ENCODE measurements at regions not wholly inside any gene's neighbourhood (a gene's known extent, or its start where the extent isn't known, plus 50 kb on each side); places are given as distances from the start of the nearest gene placed in this dataset.

DNA sequence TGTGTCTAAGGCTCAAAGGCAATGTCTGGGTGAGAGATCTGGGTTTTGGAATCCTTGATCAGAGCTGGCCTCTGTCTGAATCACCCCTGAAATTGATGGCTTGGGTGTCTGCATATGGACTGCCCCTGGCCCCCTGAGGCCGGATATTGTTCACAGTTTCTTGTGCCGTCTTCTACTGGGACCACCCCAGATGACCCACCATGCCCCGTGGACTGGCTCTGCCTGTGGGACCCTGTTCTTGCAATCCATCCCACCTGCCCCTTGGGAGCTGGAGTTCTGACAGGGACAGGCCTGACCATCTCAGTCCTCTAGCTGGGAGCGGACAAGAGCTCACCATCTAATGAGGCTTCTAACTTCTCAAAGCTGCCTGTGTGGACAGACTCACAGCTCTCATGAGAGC lies 119.9 kb downstream of the FAM43A start:
- Histone ChIP-seq H3K9me2 (replicated peaks; ENCODE audit: low read depth, low read length) (no peaks in the 10 kb centered on the region), H4K20me1 (ENCODE audit: insufficient read depth, low read length, poor library complexity, severe bottlenecking) (no peaks in the 10 kb centered on the region), H3K4me1 (ENCODE audit: insufficient read depth, low read length, poor library complexity, severe bottlenecking) (peaks cover 1% of the 10 kb centered on the region), H3F3A (ENCODE audit: low read depth) (no peaks in the 10 kb centered on the region), H3K9ac (ENCODE audit: low read depth, low read length, poor library complexity, severe bottlenecking) (no peak overlapping the region), H3K27me3 (ENCODE audit: insufficient read depth, low read length, poor library complexity, severe bottlenecking) (no peaks in the 10 kb centered on the region), H3K36me3 (ENCODE audit: insufficient read depth, low read length) (no peaks in the 10 kb centered on the region), H2AFZ (ENCODE audit: low read length) (no peak overlapping the region), H3K4me2 (ENCODE audit: low read depth, low read length, poor library complexity, severe bottlenecking) (no peak overlapping the region), H3K79me2 (ENCODE audit: insufficient read depth, low read length) (no peaks in the 10 kb centered on the region), H3K4me3 (ENCODE audit: low read length, poor library complexity, severe bottlenecking) (no peak overlapping the region), H3K9me3 (ENCODE audit: insufficient read depth, low read depth, low read length) (no peaks in the 10 kb centered on the region)
- no peak for TF ChIP-seq EZH2phosphoT487 (IDR thresholded peaks at IDR 0.05; ENCODE audit: borderline replicate concordance)
- TF ChIP-seq, protein P1, sequence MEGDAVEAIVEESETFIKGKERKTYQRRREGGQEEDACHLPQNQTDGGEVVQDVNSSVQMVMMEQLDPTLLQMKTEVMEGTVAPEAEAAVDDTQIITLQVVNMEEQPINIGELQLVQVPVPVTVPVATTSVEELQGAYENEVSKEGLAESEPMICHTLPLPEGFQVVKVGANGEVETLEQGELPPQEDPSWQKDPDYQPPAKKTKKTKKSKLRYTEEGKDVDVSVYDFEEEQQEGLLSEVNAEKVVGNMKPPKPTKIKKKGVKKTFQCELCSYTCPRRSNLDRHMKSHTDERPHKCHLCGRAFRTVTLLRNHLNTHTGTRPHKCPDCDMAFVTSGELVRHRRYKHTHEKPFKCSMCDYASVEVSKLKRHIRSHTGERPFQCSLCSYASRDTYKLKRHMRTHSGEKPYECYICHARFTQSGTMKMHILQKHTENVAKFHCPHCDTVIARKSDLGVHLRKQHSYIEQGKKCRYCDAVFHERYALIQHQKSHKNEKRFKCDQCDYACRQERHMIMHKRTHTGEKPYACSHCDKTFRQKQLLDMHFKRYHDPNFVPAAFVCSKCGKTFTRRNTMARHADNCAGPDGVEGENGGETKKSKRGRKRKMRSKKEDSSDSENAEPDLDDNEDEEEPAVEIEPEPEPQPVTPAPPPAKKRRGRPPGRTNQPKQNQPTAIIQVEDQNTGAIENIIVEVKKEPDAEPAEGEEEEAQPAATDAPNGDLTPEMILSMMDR (conservative IDR thresholded peaks at IDR 0.05; ENCODE audit: low read length) = no peak

DNA sequence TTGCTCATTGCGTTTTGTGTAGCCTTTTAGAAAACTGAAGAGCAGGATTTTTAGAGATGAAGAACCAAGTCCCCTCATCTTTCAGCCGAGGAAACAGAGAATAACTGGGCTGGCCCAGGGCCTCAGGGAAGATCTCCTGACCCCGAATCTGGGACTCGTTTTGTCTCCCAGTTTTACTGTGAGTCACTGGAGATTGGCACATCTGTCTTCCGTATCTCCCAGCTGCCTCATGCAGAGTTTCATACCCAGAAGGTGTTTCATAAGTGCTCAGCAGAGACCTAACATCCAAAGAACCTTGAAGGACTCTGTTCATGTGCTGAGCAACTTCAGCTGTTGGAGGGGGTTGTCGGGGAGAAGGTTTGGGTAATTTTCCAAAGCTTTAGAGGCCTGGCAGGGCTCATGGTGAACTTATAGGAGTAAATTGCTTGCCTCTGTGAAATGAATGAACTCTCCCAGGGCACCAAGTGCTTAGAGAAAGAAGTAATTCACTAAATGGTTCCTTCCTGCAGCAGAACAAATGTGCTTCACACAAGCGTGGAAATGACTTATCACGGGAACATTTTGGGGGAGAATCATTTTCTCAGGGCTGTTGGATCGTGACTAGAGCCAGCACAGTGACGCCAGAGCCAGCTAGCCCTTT lies 121.4 kb downstream of the FAM43A start:
- no peaks in the 10 kb centered on the region for H3K36me3 ChIP-seq (ENCODE audit: insufficient read depth, low read length)
- no peak overlapping the region for H3K9ac ChIP-seq (ENCODE audit: low read depth, low read length, poor library complexity, severe bottlenecking)
- H3K4me3 ChIP-seq (ENCODE audit: low read length, poor library complexity, severe bottlenecking) = no peak overlapping the region
- peaks cover 6% of the 10 kb centered on the region for H3K4me1 ChIP-seq (ENCODE audit: insufficient read depth, low read length, poor library complexity, severe bottlenecking)
- H3K9me3 ChIP-seq (ENCODE audit: insufficient read depth, low read depth, low read length) = no peaks in the 10 kb centered on the region
- H2AFZ ChIP-seq (ENCODE audit: low read length) = no peak overlapping the region
- no peaks in the 10 kb centered on the region for H3K79me2 ChIP-seq (ENCODE audit: insufficient read depth, low read length)
- no peaks in the 10 kb centered on the region for H4K20me1 ChIP-seq (ENCODE audit: insufficient read depth, low read length, poor library complexity, severe bottlenecking)
- no peaks in the 10 kb centered on the region for H3K27me3 ChIP-seq (ENCODE audit: insufficient read depth, low read length, poor library complexity, severe bottlenecking)
- no peaks in the 10 kb centered on the region for H3F3A ChIP-seq (ENCODE audit: low read depth)
- TF ChIP-seq, protein P1 (conservative IDR thresholded peaks at IDR 0.05; ENCODE audit: low read length) = no peak
- TF ChIP-seq EZH2phosphoT487 (IDR thresholded peaks at IDR 0.05; ENCODE audit: borderline replicate concordance) = no peak
- no peaks in the 10 kb centered on the region for H3K9me2 ChIP-seq (replicated peaks; ENCODE audit: low read depth, low read length)
- no peak overlapping the region for H3K4me2 ChIP-seq (ENCODE audit: low read depth, low read length, poor library complexity, severe bottlenecking)

DNA sequence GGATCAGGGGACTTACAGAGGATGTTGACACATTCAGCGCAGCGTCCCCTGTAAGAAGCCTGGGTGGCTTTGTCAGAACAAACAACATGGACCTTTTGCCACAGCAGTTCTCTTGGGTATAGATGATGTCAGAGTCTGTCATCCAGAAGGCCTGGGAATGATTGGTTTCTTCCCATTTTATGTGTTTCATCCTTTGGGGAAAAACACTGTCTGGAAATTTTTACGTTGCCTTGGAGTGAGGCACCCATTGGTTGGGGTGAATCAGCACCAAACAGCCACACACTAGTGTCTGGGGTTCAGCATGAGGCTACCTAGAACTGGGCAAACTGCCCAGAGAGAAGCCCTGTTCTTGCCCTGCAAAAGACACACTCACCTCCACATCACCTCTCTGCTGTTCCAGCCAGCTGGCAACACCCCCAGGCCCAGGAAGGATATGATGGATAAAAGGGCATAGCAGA lies 123.0 kb downstream of the FAM43A start:
- no peak overlapping the region for H2AFZ ChIP-seq (ENCODE audit: low read length)
- TF ChIP-seq, protein P1 (conservative IDR thresholded peaks at IDR 0.05; ENCODE audit: low read length) = no peak
- no peak for TF ChIP-seq EZH2phosphoT487 (IDR thresholded peaks at IDR 0.05; ENCODE audit: borderline replicate concordance)
- no peaks in the 10 kb centered on the region for H3F3A ChIP-seq (ENCODE audit: low read depth)
- H3K4me1 ChIP-seq (ENCODE audit: insufficient read depth, low read length, poor library complexity, severe bottlenecking) = peaks cover 6% of the 10 kb centered on the region
- no peaks in the 10 kb centered on the region for H3K9me2 ChIP-seq (replicated peaks; ENCODE audit: low read depth, low read length)
- H3K27me3 ChIP-seq (ENCODE audit: insufficient read depth, low read length, poor library complexity, severe bottlenecking) = no peaks in the 10 kb centered on the region
- no peaks in the 10 kb centered on the region for H4K20me1 ChIP-seq (ENCODE audit: insufficient read depth, low read length, poor library complexity, severe bottlenecking)
- H3K4me3 ChIP-seq (ENCODE audit: low read length, poor library complexity, severe bottlenecking) = no peak overlapping the region
- no peaks in the 10 kb centered on the region for H3K36me3 ChIP-seq (ENCODE audit: insufficient read depth, low read length)
- H3K9me3 ChIP-seq (ENCODE audit: insufficient read depth, low read depth, low read length) = no peaks in the 10 kb centered on the region
- H3K79me2 ChIP-seq (ENCODE audit: insufficient read depth, low read length) = no peaks in the 10 kb centered on the region
- no peak overlapping the region for H3K9ac ChIP-seq (ENCODE audit: low read depth, low read length, poor library complexity, severe bottlenecking)
- H3K4me2 ChIP-seq (ENCODE audit: low read depth, low read length, poor library complexity, severe bottlenecking) = no peak overlapping the region

All from Loucy (cell line).